Inferior parietal cortex (tissue), 1 donor: ENCODE measurements at regions not wholly inside any gene's neighbourhood (a gene's known extent, or its start where the extent isn't known, plus 50 kb on each side); places are given as distances from the start of the nearest gene placed in this dataset.
"Not testable (repeated sequence)": the region's sequence is repeated elsewhere in the genome, so short reads cannot be mapped to it uniquely, and the experiment has no call there.

Experiments
- DNase-seq: peaks from one replicate; pipeline ENCODE4 v3.0.0-alpha.2; 2016; ENCODE audit errors: extremely low spot score

GRCh38 chr7:156017916-156018700 is 205.8 kb upstream of the SHH start:
- DNase-seq: no peak

GRCh38 chr7:156017431-156017830 is 205.2 kb upstream of the SHH start:
- no peak for DNase-seq

- DNase-seq: no peak
Measured at GRCh38 chr7:156015237-156016020, 203.2 kb upstream of the SHH start.

GRCh38 chr7:156014808-156015207 is 202.5 kb upstream of the SHH start:
- no peak for DNase-seq

GRCh38 chr7:156014201-156014600 is 201.9 kb upstream of the SHH start:
- no peak for DNase-seq

GRCh38 chr7:156012412-156012811 is 200.1 kb upstream of the SHH start:
- DNase-seq: no peak

- no peak for DNase-seq
Measured at GRCh38 chr7:156009569-156009968, 197.3 kb upstream of the SHH start.

- DNase-seq: not testable (repeated sequence)
Measured at GRCh38 chr7:156006876-156007275, 194.6 kb upstream of the SHH start.

GRCh38 chr7:156006024-156006423 is 193.8 kb upstream of the SHH start:
- no peak for DNase-seq

- DNase-seq: no peak
Measured at GRCh38 chr7:156005202-156005691, 193.0 kb upstream of the SHH start.

GRCh38 chr7:156004265-156005201 is 192.3 kb upstream of the SHH start:
- no peak for DNase-seq

- DNase-seq: no peak
Measured at GRCh38 chr7:156003220-156004162, 191.2 kb upstream of the SHH start.

GRCh38 chr7:156002362-156003066 is 190.3 kb upstream of the SHH start:
- no peak for DNase-seq

GRCh38 chr7:156001496-156002260 is 189.4 kb upstream of the SHH start:
- no peak for DNase-seq

- DNase-seq: no peak
Measured at GRCh38 chr7:156000601-156001396, 188.5 kb upstream of the SHH start.

- DNase-seq: no peak
Measured at GRCh38 chr7:155999631-156000489, 187.6 kb upstream of the SHH start.
